GM19239 (cell line): ENCODE measurements at regions not wholly inside any gene's neighbourhood (a gene's known extent, or its start where the extent isn't known, plus 50 kb on each side); places are given as distances from the start of the nearest gene placed in this dataset.
"Not testable (repeated sequence)": the region's sequence is repeated elsewhere in the genome, so short reads cannot be mapped to it uniquely, and the experiment has no call there.

ENCODE experiments used
- DNase-seq: peaks from one replicate; pipeline ENCODE4 v3.0.0; 2011; ENCODE audit warnings: low spot score; ENCODE audit not compliant: insufficient read length
- FAIRE-seq: peaks from 2 replicates; lab custom pipeline; 2011; peaks lifted over from hg19 to GRCh38; lab: Jason Lieb, UNC

- FAIRE-seq = no peak
- no peak for DNase-seq
Observed at GRCh38 chr11:13128354-13128753, 119.2 kb downstream of the RASSF10 start.

- DNase-seq (no peak), FAIRE-seq (no peak)
Observed at GRCh38 chr11:13134066-13134465, 125.0 kb downstream of the RASSF10 start.

GRCh38 chr11:13134886-13135285 lies 125.8 kb downstream of the RASSF10 start:
- FAIRE-seq = no peak
- no peak for DNase-seq

- no peak for DNase-seq
- no peak for FAIRE-seq
Observed at GRCh38 chr11:13135385-13136271, 126.5 kb downstream of the RASSF10 start.

- no peak for DNase-seq
- no peak for FAIRE-seq
Observed at GRCh38 chr11:13136272-13136596, 127.1 kb downstream of the RASSF10 start.

GRCh38 chr11:13137844-13138301 lies 128.8 kb downstream of the RASSF10 start:
- DNase-seq (no peak), FAIRE-seq (no peak)

GRCh38 chr11:13139085-13139484 lies 130.0 kb downstream of the RASSF10 start:
- not testable (repeated sequence) for DNase-seq, FAIRE-seq

GRCh38 chr11:13140028-13140870 lies 131.1 kb downstream of the RASSF10 start:
- DNase-seq = peak; percentile 27
- peak; percentile 65 for FAIRE-seq

- FAIRE-seq (no peak), DNase-seq (no peak)
Observed at GRCh38 chr11:13140873-13141655, 131.9 kb downstream of the RASSF10 start.

- FAIRE-seq (no peak), DNase-seq (no peak)
Observed at GRCh38 chr11:13141731-13142709, 132.9 kb downstream of the RASSF10 start.

GRCh38 chr11:13143486-13144297 lies 133.9 kb upstream of the BMAL1 start:
- FAIRE-seq (no peak), DNase-seq (no peak)

GRCh38 chr11:13145461-13145860 lies 132.1 kb upstream of the BMAL1 start:
- no peak for FAIRE-seq

GRCh38 chr11:13149991-13150390 lies 127.6 kb upstream of the BMAL1 start:
- FAIRE-seq (no peak), DNase-seq (no peak)

More at GRCh38 chr11:13145461-13145860, 132.1 kb upstream of the BMAL1 start:
- no peak for DNase-seq

GRCh38 chr11:13150487-13150886 lies 127.1 kb upstream of the BMAL1 start:
- DNase-seq (no peak), FAIRE-seq (no peak)

GRCh38 chr11:13152264-13152663 lies 125.3 kb upstream of the BMAL1 start:
- DNase-seq (no peak), FAIRE-seq (no peak)

- FAIRE-seq = peak; percentile 14
- DNase-seq = no peak
Observed at GRCh38 chr11:13152736-13153541, 124.7 kb upstream of the BMAL1 start.

GRCh38 chr11:13154374-13154773 lies 123.2 kb upstream of the BMAL1 start:
- FAIRE-seq = not testable (repeated sequence)

GRCh38 chr11:13160346-13160745 lies 117.2 kb upstream of the BMAL1 start:
- DNase-seq (no peak), FAIRE-seq (no peak)

More at GRCh38 chr11:13154374-13154773, 123.2 kb upstream of the BMAL1 start:
- not testable (repeated sequence) for DNase-seq
